HEK293T (cell line): ENCODE measurements at regions not wholly inside any gene's neighbourhood (a gene's known extent, or its start where the extent isn't known, plus 50 kb on each side); places are given as distances from the start of the nearest gene placed in this dataset.

Source experiments
- CTCF ChIA-PET: fragments of 350-600 bp; formaldehyde crosslinking; extraction: SDS; loops from one replicate; lab custom pipeline; 2021; ENCODE audit warnings: antibody characterized with exemption, inconsistent platforms; lab: Yijun Ruan, JAX
- POLR2A ChIA-PET: fragments of 350-600 bp; formaldehyde crosslinking; extraction: SDS; loops from one replicate; lab custom pipeline; 2020; ENCODE audit warnings: antibody characterized with exemption, inconsistent platforms; lab: Yijun Ruan, JAX
- DNase-seq: peaks from one replicate; pipeline ENCODE4 v3.0.0; 2012; ENCODE audit warnings: mixed read lengths; ENCODE audit errors: extremely low spot score
- ARNT ChIP-seq: fragments of 450-650 bp; IDR thresholded peaks from 2 replicates; pipeline ENCODE4 v1.6.1; 2017; ENCODE audit warnings: mild to moderate bottlenecking
- BHLHE40 ChIP-seq: fragments of 450-650 bp; IDR thresholded peaks from 2 replicates; pipeline ENCODE4 v1.6.1; 2016; ENCODE audit warnings: mild to moderate bottlenecking, moderate library complexity, borderline replicate concordance
- CTBP1 ChIP-seq: fragments of 450-650 bp; IDR thresholded peaks from 2 replicates; pipeline ENCODE4 v1.6.1; 2016; ENCODE audit warnings: borderline replicate concordance
- ELF4 ChIP-seq: fragments of 450-650 bp; IDR thresholded peaks from 2 replicates; pipeline ENCODE4 v1.6.1; 2017; ENCODE audit warnings: antibody characterized with exemption
- FOXA1 ChIP-seq: fragments of 450-650 bp; IDR thresholded peaks from 2 replicates; pipeline ENCODE4 v1.6.1; 2016; ENCODE audit warnings: mild to moderate bottlenecking
- FOXK2 ChIP-seq: fragments of 450-650 bp; IDR thresholded peaks from 2 replicates; pipeline ENCODE4 v1.6.1; 2016; ENCODE audit warnings: mild to moderate bottlenecking
- FOXM1 ChIP-seq: fragments of 450-650 bp; IDR thresholded peaks from 2 replicates; pipeline ENCODE4 v1.6.1; 2017; ENCODE audit warnings: mild to moderate bottlenecking, borderline replicate concordance
- HDGF ChIP-seq: fragments of 450-650 bp; IDR thresholded peaks from 2 replicates; pipeline ENCODE4 v1.6.1; 2017; ENCODE audit warnings: antibody characterized with exemption, borderline replicate concordance
- LEF1 ChIP-seq: fragments of 450-650 bp; IDR thresholded peaks from 2 replicates; pipeline ENCODE4 v1.6.1; 2017; ENCODE audit warnings: mild to moderate bottlenecking, borderline replicate concordance
- NFRKB ChIP-seq: fragments of 450-650 bp; IDR thresholded peaks from 2 replicates; pipeline ENCODE4 v1.6.1; 2016; ENCODE audit warnings: mild to moderate bottlenecking, moderate library complexity
- SP1 ChIP-seq: fragments of 450-650 bp; IDR thresholded peaks from 2 replicates; pipeline ENCODE4 v1.6.1; 2017
- SUZ12 ChIP-seq: fragments of 450-650 bp; IDR thresholded peaks from 2 replicates; pipeline ENCODE4 v1.6.1; 2016; ENCODE audit warnings: mild to moderate bottlenecking
- TARDBP ChIP-seq: fragments of 450-650 bp; IDR thresholded peaks from 2 replicates; pipeline ENCODE4 v1.6.1; 2016
- ZNF384 ChIP-seq: fragments of 450-650 bp; IDR thresholded peaks from 2 replicates; pipeline ENCODE4 v1.6.1; 2016
- TF ChIP-seq, protein P1 (sequence below): fragments of 450-650 bp; IDR thresholded peaks from 2 replicates; pipeline ENCODE4 v1.6.1; 2016

DNA sequence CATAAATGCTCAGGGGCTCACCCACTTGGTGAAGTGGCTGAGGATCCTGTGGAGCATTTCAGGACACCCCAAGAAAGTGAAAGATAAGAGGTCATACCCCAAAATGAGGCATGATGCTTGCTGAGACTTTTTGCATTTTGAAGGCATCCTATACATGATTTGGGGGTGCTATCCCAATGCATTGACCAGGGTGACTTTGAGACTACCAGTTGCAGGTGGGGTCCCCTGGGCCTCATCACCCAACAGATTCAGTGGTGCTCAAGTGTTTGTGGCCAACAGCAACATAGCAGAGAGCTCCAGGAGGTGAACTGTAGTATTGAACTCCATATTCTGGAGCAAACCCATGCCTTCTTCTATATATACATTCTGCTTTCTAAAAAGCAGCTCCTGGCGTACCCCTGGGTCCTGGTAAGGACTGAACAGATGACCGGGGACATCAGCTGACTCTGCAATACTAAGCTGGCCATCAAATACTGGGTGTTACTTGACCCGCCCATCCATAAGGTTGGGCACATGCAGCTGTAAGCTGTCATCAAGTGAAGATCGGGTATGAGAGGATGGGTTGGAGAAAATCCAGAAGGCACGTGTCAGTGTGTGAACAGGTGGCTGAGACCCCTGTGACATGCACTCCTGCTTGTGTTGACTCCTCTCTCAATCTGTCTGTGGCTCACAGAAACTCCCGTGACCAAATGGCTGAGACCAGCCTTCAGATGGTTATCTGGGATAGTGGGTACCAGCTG lies 143.3 kb downstream of the KLF13 start:
- DNase-seq: no peak
- ChIA-PET POLR2A (interaction anchor here (0.6 kb wide), 1 partner anchor 35 kb away, joined by 3 read pairs; no protein-coding TSS in a partner anchor), CTCF (no interaction called here)
- no peak for TF ChIP-seq ZNF384
- TF ChIP-seq BHLHE40: no peak
- TF ChIP-seq, protein P1, sequence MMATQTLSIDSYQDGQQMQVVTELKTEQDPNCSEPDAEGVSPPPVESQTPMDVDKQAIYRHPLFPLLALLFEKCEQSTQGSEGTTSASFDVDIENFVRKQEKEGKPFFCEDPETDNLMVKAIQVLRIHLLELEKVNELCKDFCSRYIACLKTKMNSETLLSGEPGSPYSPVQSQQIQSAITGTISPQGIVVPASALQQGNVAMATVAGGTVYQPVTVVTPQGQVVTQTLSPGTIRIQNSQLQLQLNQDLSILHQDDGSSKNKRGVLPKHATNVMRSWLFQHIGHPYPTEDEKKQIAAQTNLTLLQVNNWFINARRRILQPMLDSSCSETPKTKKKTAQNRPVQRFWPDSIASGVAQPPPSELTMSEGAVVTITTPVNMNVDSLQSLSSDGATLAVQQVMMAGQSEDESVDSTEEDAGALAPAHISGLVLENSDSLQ: no peak
- TF ChIP-seq SP1: no peak
- TF ChIP-seq CTBP1: no peak
- TF ChIP-seq HDGF: no peak
- no peak for TF ChIP-seq FOXK2
- TF ChIP-seq SUZ12: no peak
- TF ChIP-seq LEF1: no peak
- TF ChIP-seq ARNT: no peak
- no peak for TF ChIP-seq FOXA1
- TF ChIP-seq NFRKB: no peak
- no peak for TF ChIP-seq ELF4

DNA sequence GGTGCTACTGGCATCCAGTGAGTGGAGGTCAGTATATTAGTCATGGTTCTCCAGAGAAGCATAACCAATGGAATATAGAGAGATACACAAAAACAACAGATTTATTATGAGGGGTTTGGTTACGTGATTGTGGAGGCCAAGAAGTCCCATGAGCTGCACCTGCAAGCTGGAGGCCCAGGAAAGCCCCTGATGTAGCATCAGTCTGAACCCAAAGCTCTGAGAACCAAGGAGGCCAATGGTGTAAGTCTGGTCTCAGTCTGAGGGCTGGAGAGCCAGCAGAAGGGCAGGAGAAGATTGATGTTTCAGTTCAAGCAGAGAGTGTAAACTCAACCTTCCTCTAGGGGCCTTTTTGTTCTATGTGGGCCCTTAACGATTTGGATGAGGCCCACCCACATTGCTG lies 144.1 kb downstream of the KLF13 start:
- DNase-seq: no peak
- CTCF ChIA-PET: no interaction called here
- TF ChIP-seq, protein P1: no peak
- TF ChIP-seq LEF1: no peak
- TF ChIP-seq TARDBP: no peak
- no peak for TF ChIP-seq FOXK2
- POLR2A ChIA-PET: no interaction called here

DNA sequence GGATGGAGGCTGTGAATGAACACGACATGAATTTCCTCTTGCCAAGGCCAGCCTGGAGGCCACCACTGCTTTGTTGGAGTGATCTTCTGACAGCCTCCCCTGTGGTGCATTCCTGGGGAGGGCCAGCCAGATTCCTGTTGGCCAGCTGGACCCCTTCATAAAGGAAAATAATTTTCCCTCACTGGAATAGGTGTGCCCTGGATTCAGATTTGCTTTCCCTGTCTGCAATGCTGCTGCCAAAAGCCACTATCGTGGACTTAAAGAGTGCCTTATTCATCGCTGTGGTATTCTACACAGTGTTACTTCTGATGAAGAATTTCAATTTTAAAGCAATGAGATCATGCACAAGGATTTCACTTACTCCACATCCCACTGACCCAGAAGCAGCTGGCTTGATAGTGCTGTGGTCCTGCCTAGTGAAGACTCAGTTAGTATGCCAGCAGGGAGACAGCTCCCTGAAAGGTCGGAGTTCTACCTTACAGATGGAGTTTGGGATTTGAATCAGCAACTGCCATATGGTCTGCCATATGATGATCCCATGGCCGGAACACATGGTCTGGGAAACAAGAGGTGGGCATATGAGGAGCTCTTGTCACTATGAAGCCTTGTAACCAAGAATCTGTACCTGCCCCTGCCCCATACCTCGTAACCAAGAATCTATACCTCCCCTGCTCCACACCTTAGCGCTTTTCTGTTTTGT lies 145.2 kb downstream of the KLF13 start:
- CTCF ChIA-PET: no interaction called here
- no peak for TF ChIP-seq LEF1
- POLR2A ChIA-PET: no interaction called here
- DNase-seq: no peak

DNA sequence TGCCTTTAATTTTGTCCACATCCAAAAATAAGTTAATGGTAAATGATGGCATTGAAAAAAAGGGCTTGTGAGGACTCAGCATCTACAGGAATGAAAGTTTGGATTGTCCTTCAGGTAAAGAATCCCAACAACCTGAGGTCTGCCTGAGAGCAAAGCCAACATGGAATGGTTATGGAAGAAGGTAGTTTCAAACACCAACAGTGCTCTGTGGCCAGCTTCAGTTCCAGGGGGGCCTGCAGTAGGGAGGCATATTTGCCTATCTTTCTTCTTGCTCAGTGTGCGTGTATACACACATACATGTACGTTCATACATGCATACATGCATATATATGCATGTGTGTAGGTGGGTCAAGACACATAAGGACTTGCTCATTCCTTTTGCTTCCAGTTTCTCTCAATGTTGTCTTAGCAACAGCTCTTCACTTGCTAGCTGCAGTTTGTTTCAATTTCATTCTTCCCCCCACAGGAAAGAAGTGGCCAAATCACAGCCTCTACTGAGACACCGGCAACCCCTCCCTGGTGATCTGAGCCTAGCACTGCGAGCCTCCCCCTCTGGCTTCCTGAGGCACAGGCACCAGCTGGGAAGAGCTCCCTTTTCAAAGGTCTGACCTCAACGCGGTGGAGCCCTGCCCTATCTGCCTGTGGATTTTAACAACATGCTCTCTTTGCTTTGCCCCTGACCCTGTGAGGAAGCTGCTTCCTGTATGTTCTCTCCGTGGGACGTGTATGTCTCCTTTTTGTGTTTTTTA lies 146.2 kb downstream of the KLF13 start:
- no peak for DNase-seq
- TF ChIP-seq SP1: no peak
- no peak for TF ChIP-seq LEF1
- no peak for TF ChIP-seq TARDBP
- TF ChIP-seq, protein P1: no peak
- no peak for TF ChIP-seq NFRKB
- TF ChIP-seq FOXA1: no peak
- no peak for TF ChIP-seq CTBP1
- TF ChIP-seq ARNT: no peak
- POLR2A ChIA-PET: no interaction called here
- CTCF ChIA-PET: no interaction called here

DNA sequence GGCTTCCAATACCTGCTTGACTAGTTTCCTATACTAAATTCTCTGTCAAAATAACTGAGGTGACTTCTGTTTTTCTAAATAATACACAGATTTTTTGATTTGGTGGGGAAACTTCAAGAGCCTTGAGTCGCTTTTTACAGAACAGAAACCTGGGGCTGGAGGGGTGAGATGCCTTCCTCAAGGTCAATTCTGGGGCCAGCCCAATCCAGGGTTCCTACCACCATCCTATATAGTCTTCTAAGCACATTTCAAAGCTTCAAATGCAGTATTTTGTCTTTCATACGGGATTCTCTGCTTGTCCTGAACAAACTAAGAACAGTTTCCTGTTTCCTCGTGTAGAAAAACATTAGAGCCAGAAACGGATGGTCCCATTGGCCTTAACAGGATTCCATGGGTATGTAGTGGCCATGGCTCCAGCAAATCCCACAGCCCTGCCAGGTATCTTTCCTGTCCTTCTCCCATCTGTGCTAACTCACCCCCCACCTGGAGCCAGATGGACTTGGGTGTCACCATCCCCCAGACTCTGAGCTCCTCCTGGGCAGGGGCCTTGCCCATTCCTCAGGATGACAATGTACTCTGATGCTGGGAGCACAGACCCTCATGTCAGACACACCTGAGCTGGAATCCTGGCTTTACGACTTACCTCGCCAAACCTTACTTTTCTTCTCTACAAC lies 146.9 kb downstream of the KLF13 start:
- CTCF ChIA-PET: no interaction called here
- POLR2A ChIA-PET: no interaction called here
- no peak for DNase-seq
- TF ChIP-seq HDGF: no peak
- TF ChIP-seq ZNF384: no peak
- no peak for TF ChIP-seq ELF4
- no peak for TF ChIP-seq CTBP1
- TF ChIP-seq SUZ12: no peak
- TF ChIP-seq FOXK2: no peak
- no peak for TF ChIP-seq ARNT
- no peak for TF ChIP-seq LEF1

DNA sequence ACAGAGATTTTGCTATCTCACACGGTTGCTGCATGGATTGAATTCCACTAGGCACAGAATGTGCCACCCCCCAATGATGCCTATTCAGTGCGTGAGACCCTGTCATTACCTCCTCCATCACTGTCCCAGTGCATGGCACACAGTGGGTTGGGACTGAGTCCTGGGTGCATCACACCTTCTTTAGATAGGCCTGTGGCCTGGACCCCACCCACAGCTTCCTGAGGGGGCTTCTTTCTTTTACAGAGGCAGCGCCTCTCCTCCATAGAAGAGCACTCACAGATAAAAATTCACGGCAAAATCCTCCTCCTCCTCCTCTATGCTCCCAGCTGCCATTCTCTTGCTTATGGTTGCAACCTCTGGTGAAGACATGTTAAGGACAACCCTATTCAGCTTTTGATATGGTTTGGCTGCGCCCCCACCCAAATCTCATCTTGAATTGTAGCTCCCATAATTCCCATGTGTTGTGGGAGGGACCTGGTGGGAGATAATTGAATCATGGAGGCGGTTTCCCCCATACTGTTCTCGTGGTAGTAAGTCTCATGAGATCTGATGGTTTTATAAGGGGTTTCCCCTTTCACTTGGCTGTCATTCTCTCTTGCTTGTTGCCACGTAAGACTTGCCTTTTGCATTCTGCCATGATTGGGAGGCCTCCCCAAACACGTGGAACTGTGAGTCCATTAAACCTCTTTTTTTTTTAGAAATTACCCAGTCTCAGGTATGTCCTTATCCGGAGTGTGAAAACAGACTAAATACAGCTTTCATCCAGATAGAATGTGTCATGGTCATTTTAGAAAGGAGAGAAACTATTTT lies 147.6 kb downstream of the KLF13 start:
- TF ChIP-seq, protein P1: no peak
- TF ChIP-seq SP1: no peak
- no peak for TF ChIP-seq ZNF384
- no peak for TF ChIP-seq FOXA1
- no peak for TF ChIP-seq FOXM1
- no peak for TF ChIP-seq HDGF
- TF ChIP-seq ELF4: no peak
- TF ChIP-seq SUZ12: no peak
- TF ChIP-seq CTBP1: no peak
- no peak for TF ChIP-seq FOXK2
- TF ChIP-seq LEF1: no peak
- no peak for TF ChIP-seq BHLHE40
- TF ChIP-seq TARDBP: no peak
- TF ChIP-seq NFRKB: no peak
- CTCF ChIA-PET: no interaction called here
- POLR2A ChIA-PET: no interaction called here
- no peak for DNase-seq
